Neural progenitor cell (in vitro differentiated cells): ENCODE measurements at regions not wholly inside any gene's neighbourhood (a gene's known extent, or its start where the extent isn't known, plus 50 kb on each side); places are given as distances from the start of the nearest gene placed in this dataset.

Source experiments
- DNase-seq: peaks from one replicate; pipeline ENCODE4 v3.0.0-alpha.2; 2016; ENCODE audit warnings: low spot score
- H2AFZ ChIP-seq: fragments of 200-600 bp; sonication (generic); replicated peaks from 2 replicates; pipeline ENCODE4 v1.6.1; 2016; ENCODE audit warnings: antibody characterized with exemption
- H3F3A ChIP-seq: fragments of 200-600 bp; sonication (generic); 2 replicates; pipeline ENCODE4 v1.6.1; 2016; ENCODE audit warnings: antibody characterized with exemption, low read depth
- H3K27ac ChIP-seq: fragments of 200-600 bp; sonication (generic); 2 replicates; pipeline ENCODE4 v1.5.1; 2016; ENCODE audit warnings: mild to moderate bottlenecking
- H3K27me3 ChIP-seq: fragments of 200-600 bp; sonication (generic); 2 replicates; pipeline ENCODE4 v1.6.1; 2016; ENCODE audit warnings: mild to moderate bottlenecking, moderate library complexity
- H3K36me3 ChIP-seq: fragments of 200-600 bp; sonication (generic); 2 replicates; pipeline ENCODE4 v1.5.1; 2016
- H3K4me1 ChIP-seq: fragments of 200-600 bp; sonication (generic); 2 replicates; pipeline ENCODE4 v1.6.1; 2016; ENCODE audit warnings: mixed run types
- H3K4me2 ChIP-seq: fragments of 200-600 bp; sonication (generic); 2 replicates; pipeline ENCODE4 v1.6.1; 2016
- H3K4me3 ChIP-seq: fragments of 200-600 bp; sonication (generic); 2 replicates; pipeline ENCODE4 v1.5.1; 2016
- H3K79me2 ChIP-seq: fragments of 200-600 bp; sonication (generic); 2 replicates; pipeline ENCODE4 v1.6.1; 2016; ENCODE audit warnings: low read depth
- H3K9ac ChIP-seq: fragments of 200-600 bp; sonication (generic); 2 replicates; pipeline ENCODE4 v1.6.1; 2016
- H3K9me3 ChIP-seq: fragments of 200-600 bp; sonication (generic); 2 replicates; pipeline ENCODE4 v1.5.1; 2016; ENCODE audit warnings: low read depth
- H4K20me1 ChIP-seq: fragments of 200-600 bp; sonication (generic); 2 replicates; pipeline ENCODE4 v1.6.1; 2016; ENCODE audit warnings: low read depth
- H3K27ac Mint-ChIP-seq: 3 replicates; pipeline ENCODE4 v1.8.0; 2021; ENCODE audit warnings: mixed read lengths
- H3K27me3 Mint-ChIP-seq: 2 replicates; pipeline ENCODE4 v1.8.0; 2022; ENCODE audit warnings: low read depth, mild to moderate bottlenecking, inconsistent platforms, moderate library complexity, mixed read lengths; ENCODE audit not compliant: insufficient read depth
- H3K36me3 Mint-ChIP-seq: 3 replicates; pipeline ENCODE4 v1.8.0; 2021; ENCODE audit warnings: mixed read lengths
- H3K4me1 Mint-ChIP-seq: 3 replicates; pipeline ENCODE4 v1.8.0; 2021; ENCODE audit warnings: mixed read lengths
- H3K4me3 Mint-ChIP-seq: 3 replicates; pipeline ENCODE4 v1.8.0; 2021; ENCODE audit warnings: mild to moderate bottlenecking, moderate library complexity, mixed read lengths
- H3K9me3 Mint-ChIP-seq: 3 replicates; pipeline ENCODE4 v1.8.0; 2020; ENCODE audit warnings: mixed read lengths
- EZH2 ChIP-seq: fragments of 200-600 bp; sonication (generic); IDR thresholded peaks from 2 replicates; pipeline ENCODE4 v1.6.1; 2017; ENCODE audit warnings: antibody characterized with exemption, mild to moderate bottlenecking, moderate library complexity
- EZH2phosphoT487 ChIP-seq: fragments of 200-600 bp; sonication (generic); IDR thresholded peaks from 2 replicates; pipeline ENCODE4 v1.6.1; 2017; ENCODE audit warnings: antibody characterized with exemption
- TF ChIP-seq, protein P1 (sequence below): fragments of 200-600 bp; sonication (generic); IDR thresholded peaks from 2 replicates; pipeline ENCODE4 v1.5.1; 2017; ENCODE audit warnings: antibody characterized with exemption, mild to moderate bottlenecking

DNA sequence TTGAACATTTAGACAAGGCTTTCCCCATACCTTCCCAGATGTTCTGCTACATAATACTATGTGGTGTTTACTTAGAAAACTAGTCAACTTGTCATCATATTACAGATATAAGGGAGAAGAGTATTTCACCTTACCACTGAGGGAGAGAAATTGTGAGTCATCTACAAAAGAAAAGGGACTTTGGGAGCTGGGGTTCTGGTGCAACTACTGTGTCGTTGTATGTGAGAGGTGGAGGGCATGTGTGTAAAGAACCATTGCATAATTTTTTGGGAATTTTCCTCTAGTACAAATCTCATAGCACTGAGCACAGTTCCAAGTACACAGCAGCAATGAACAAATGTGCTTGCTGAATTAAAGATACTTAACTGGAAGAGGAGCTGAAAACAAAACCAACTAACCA is 665.6 kb downstream of the DHX35 start:
- TF ChIP-seq, protein P1, sequence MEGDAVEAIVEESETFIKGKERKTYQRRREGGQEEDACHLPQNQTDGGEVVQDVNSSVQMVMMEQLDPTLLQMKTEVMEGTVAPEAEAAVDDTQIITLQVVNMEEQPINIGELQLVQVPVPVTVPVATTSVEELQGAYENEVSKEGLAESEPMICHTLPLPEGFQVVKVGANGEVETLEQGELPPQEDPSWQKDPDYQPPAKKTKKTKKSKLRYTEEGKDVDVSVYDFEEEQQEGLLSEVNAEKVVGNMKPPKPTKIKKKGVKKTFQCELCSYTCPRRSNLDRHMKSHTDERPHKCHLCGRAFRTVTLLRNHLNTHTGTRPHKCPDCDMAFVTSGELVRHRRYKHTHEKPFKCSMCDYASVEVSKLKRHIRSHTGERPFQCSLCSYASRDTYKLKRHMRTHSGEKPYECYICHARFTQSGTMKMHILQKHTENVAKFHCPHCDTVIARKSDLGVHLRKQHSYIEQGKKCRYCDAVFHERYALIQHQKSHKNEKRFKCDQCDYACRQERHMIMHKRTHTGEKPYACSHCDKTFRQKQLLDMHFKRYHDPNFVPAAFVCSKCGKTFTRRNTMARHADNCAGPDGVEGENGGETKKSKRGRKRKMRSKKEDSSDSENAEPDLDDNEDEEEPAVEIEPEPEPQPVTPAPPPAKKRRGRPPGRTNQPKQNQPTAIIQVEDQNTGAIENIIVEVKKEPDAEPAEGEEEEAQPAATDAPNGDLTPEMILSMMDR, result no peak
- TF ChIP-seq EZH2phosphoT487, result no peak
- no peak for TF ChIP-seq EZH2
- H3K27ac Mint-ChIP-seq, result no peak overlapping the region
- Histone ChIP-seq H3K4me2 (no peak overlapping the region), H3K27me3 (no peaks in the 10 kb centered on the region), H3K9me3 (no peaks in the 10 kb centered on the region), H3K27ac (no peak overlapping the region), H3K36me3 (no peaks in the 10 kb centered on the region), H3F3A (no peaks in the 10 kb centered on the region), H3K79me2 (no peaks in the 10 kb centered on the region), H4K20me1 (no peaks in the 10 kb centered on the region), H3K4me1 (peaks cover 5% of the 10 kb centered on the region), H3K9ac (no peak overlapping the region), H3K4me3 (no peak overlapping the region), H2AFZ (no peak overlapping the region)
- no peak for DNase-seq
- H3K4me1 Mint-ChIP-seq, result peaks cover 20% of the 10 kb centered on the region
- no peaks in the 10 kb centered on the region for H3K9me3 Mint-ChIP-seq
- H3K36me3 Mint-ChIP-seq, result no peaks in the 10 kb centered on the region
- peaks cover 13% of the 10 kb centered on the region for H3K27me3 Mint-ChIP-seq
- H3K4me3 Mint-ChIP-seq, result no peak overlapping the region

DNA sequence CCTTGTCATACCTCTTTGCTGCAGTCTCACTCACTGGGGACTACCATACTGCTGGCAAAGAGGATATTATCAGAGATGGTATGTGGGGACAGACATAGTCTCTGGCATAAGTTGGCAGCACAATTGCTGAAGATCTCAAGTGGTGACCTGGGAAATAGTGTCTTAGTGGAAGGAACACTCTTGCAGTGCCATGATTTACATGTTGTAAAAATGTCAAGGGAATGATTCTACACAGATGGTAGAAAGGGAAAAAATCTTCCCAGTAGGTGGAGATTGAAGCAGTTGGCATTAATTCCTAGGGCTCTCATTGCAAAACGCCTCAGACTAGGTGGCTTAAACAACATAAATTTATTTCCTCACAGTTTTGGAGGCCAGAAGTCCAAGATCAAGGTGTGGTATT is 662.2 kb downstream of the DHX35 start:
- H3K27me3 Mint-ChIP-seq, result peaks cover 17% of the 10 kb centered on the region
- no peak overlapping the region for H3K4me2 ChIP-seq
- H3K79me2 ChIP-seq, result no peaks in the 10 kb centered on the region
- H3K9ac ChIP-seq, result no peak overlapping the region
- TF ChIP-seq, protein P1, result no peak
- TF ChIP-seq EZH2phosphoT487 (no peak), EZH2 (no peak)
- no peak overlapping the region for H3K4me3 ChIP-seq
- H3K9me3 Mint-ChIP-seq, result no peaks in the 10 kb centered on the region
- peaks cover 27% of the 10 kb centered on the region for H3K4me1 Mint-ChIP-seq
- no peaks in the 10 kb centered on the region for H3K27me3 ChIP-seq
- no peaks in the 10 kb centered on the region for H3K36me3 Mint-ChIP-seq
- H3K4me1 ChIP-seq, result peaks cover 11% of the 10 kb centered on the region
- peaks cover 3% of the 10 kb centered on the region for H3F3A ChIP-seq
- no peaks in the 10 kb centered on the region for H3K9me3 ChIP-seq
- H2AFZ ChIP-seq, result no peak overlapping the region
- H4K20me1 ChIP-seq, result no peaks in the 10 kb centered on the region
- no peak for DNase-seq
- no peaks in the 10 kb centered on the region for H3K36me3 ChIP-seq
- H3K27ac ChIP-seq, result no peak overlapping the region
- no peak overlapping the region for H3K27ac Mint-ChIP-seq
- H3K4me3 Mint-ChIP-seq, result no peak overlapping the region

DNA sequence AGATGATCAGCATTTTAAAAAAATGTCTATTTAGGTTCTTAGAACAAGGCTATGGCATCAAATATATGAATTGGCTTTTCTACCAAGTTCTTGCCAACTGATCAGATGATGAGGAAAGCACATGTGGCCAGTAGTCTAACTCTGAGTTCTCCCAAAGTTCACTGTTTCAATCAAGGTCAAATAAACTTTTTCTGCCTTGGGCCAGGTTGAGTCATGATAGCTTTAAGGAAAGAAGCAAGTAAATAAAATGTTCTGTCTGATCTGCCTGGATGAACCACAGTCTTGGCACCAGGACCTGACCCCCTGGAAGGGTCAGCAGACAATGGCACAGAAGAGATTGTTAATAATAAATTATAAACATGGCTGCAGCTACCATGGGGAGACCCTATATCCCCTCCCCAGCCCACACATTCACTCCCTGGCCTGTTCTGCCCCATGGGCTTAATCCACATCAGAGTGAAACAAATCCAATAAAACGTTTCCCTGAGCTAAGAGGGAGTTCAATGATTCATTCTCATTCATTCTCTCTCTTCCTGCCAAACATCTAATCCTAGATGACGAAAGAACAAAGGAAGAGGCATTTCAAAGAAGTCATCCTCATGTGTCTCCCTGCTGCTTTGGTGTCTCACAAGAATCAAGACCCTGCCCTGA is 661.6 kb downstream of the DHX35 start:
- Mint-ChIP-seq H3K27ac (peak overlapping the region; percentile 62), H3K36me3 (no peaks in the 10 kb centered on the region), H3K4me1 (peaks cover 29% of the 10 kb centered on the region), H3K4me3 (no peak overlapping the region), H3K9me3 (no peaks in the 10 kb centered on the region), H3K27me3 (peaks cover 17% of the 10 kb centered on the region)
- Histone ChIP-seq H2AFZ (no peak overlapping the region), H3K9ac (no peak overlapping the region), H3K9me3 (no peaks in the 10 kb centered on the region), H3F3A (peaks cover 4% of the 10 kb centered on the region), H3K36me3 (no peaks in the 10 kb centered on the region), H3K79me2 (no peaks in the 10 kb centered on the region), H3K27me3 (no peaks in the 10 kb centered on the region), H3K27ac (no peak overlapping the region), H4K20me1 (no peaks in the 10 kb centered on the region), H3K4me2 (no peak overlapping the region), H3K4me3 (no peak overlapping the region), H3K4me1 (peaks cover 17% of the 10 kb centered on the region)
- no peak for TF ChIP-seq EZH2
- TF ChIP-seq EZH2phosphoT487, result no peak
- TF ChIP-seq, protein P1, result no peak
- no peak for DNase-seq
